Sigmoid colon (tissue), 6 donors: ENCODE measurements at regions not wholly inside any gene's neighbourhood (a gene's known extent, or its start where the extent isn't known, plus 50 kb on each side); places are given as distances from the start of the nearest gene placed in this dataset.

Source experiments
- DNase-seq: peaks from one replicate; pipeline ENCODE4 v3.0.0-alpha.2; 2019
- H3K27ac ChIP-seq, 4 donors: fragments of 200-600 bp; sonication (generic); one replicate each; pipeline ENCODE4 v1.5.1; 2016 to 2019; ENCODE audit warnings: mild to moderate bottlenecking in 1 of 4
- H3K27me3 ChIP-seq, 3 donors: fragments of 200-600 bp; sonication (generic); one replicate each; pipeline ENCODE4 v1.5.1; 2019; ENCODE audit warnings: mild to moderate bottlenecking in 1 of 3
- H3K36me3 ChIP-seq, 4 donors: fragments of 200-600 bp; sonication (generic); one replicate each; pipeline ENCODE4 v1.5.1; 2016 to 2019
- H3K4me1 ChIP-seq, 4 donors: fragments of 200-600 bp; sonication (generic); one replicate each; pipeline ENCODE4 v1.5.1; 2017 to 2019
- H3K4me3 ChIP-seq, 4 donors: fragments of 200-600 bp; sonication (generic); one replicate each; pipeline ENCODE4 v1.5.1; 2017 to 2019; ENCODE audit warnings: mild to moderate bottlenecking in 2 of 4, moderate library complexity in 1 of 4
- H3K9me3 ChIP-seq, 4 donors: fragments of 200-600 bp in 3 of 4; sonication (generic) in 3 of 4; one replicate each; pipeline versions ENCODE4 v1.5.1 to v1.6.1; 2013 to 2019
- CTCF ChIP-seq, 4 experiments: fragments of 450-650 bp in 3 of 4; fragments of 200-600 bp in 1 of 4; IDR thresholded peaks; one replicate each; pipeline ENCODE4 v1.5.1; 2016 to 2019; ENCODE audit warnings: antibody characterized with exemption in 4 of 4, mild to moderate bottlenecking in 3 of 4, moderate library complexity in 2 of 4
- EP300 ChIP-seq, 4 donors: sonication (generic); formaldehyde crosslinking; IDR thresholded peaks; one replicate each; pipeline ENCODE4 v1.6.1; 2017; ENCODE audit warnings: antibody characterized with exemption in 4 of 4
- POLR2A ChIP-seq, 2 donors: fragments of 450-650 bp; IDR thresholded peaks; one replicate each; pipeline ENCODE4 v1.6.1; 2016; ENCODE audit warnings: antibody characterized with exemption in 2 of 2, mild to moderate bottlenecking in 2 of 2, moderate library complexity in 2 of 2
- POLR2AphosphoS5 ChIP-seq, 4 donors: sonication (generic); formaldehyde crosslinking; IDR thresholded peaks; one replicate each; pipeline ENCODE4 v1.6.1; 2017; ENCODE audit warnings: antibody characterized with exemption in 4 of 4
- WGBS, 2 donors: extraction: QIAGEN DNeasy Blood & Tissue Kit; methylation state at CpG; one replicate each; pipeline ENCODE4 v1.1.7; 2013; 5-methylcytosine and 5-hydroxymethylcytosine counted together
- intact Hi-C: fragments of 100-400 bp; cut with DNase I; formaldehyde crosslinking; loops from one replicate; pipeline ENCODE4 v1.15.1; 2023
- donor health status: healthy with polysubstance abuse.
- donor health status: healthy.

DNA sequence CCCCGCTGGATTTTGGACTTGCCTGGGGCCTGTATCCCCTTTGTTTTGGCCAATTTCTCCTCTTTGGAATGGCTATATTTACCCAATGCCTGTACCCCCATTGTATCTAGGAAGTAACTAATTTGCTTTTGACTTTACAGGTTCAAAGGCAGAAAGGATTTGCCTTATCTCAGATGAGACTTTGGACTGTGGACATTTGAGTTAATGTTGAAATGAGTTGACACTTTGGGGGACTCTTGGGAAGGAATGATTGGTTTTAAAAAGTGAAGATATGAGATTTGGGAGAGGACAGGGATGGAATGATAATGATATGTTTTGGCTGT lies 1220.3 kb upstream of the CITED2 start:
- no peaks in the 10 kb centered on the region for H3K27me3 ChIP-seq
- H3K4me1 ChIP-seq: no peaks in the 10 kb centered on the region
- WGBS, 2 donors: 75 to 88% methylated on average over 1 of the region's 1 CpG
- H3K27ac ChIP-seq: no peak overlapping the region
- intact Hi-C loops: no loop called here
- H3K36me3 ChIP-seq: no peaks in the 10 kb centered on the region
- DNase-seq: no peak
- H3K4me3 ChIP-seq: no peak overlapping the region
- no peaks in the 10 kb centered on the region for H3K9me3 ChIP-seq
- TF ChIP-seq POLR2A (IDR thresholded peaks at IDR 0.05) (no peak), POLR2AphosphoS5 (IDR thresholded peaks at IDR 0.05) (no peak), CTCF (IDR thresholded peaks at IDR 0.05) (no peak), EP300 (IDR thresholded peaks at IDR 0.05) (no peak)

- Histone ChIP-seq H3K27ac (no peak overlapping the region), H3K36me3 (no peaks in the 10 kb centered on the region), H3K4me1 (no peaks in the 10 kb centered on the region), H3K4me3 (no peak overlapping the region), H3K27me3 (no peaks in the 10 kb centered on the region), H3K9me3 (no peaks in the 10 kb centered on the region)
- no peak for DNase-seq
- TF ChIP-seq POLR2AphosphoS5 (IDR thresholded peaks at IDR 0.05) (no peak), EP300 (IDR thresholded peaks at IDR 0.05) (no peak), CTCF (IDR thresholded peaks at IDR 0.05) (no peak), POLR2A (IDR thresholded peaks at IDR 0.05) (no peak)
- intact Hi-C loops: no loop called here
- 95 to 96% methylated on average over 3 of the region's 3 CpGs for WGBS, 2 donors
Measured at GRCh38 chr6:140592877-140593276, 1218.4 kb upstream of the CITED2 start.

- no peaks in the 10 kb centered on the region for H3K9me3 ChIP-seq
- no peaks in the 10 kb centered on the region for H3K36me3 ChIP-seq
- DNase-seq: no peak
- no peaks in the 10 kb centered on the region for H3K27me3 ChIP-seq
- no peaks in the 10 kb centered on the region for H3K4me1 ChIP-seq
- intact Hi-C loops: no loop called here
- no peak overlapping the region for H3K27ac ChIP-seq
- no peak for TF ChIP-seq POLR2A (IDR thresholded peaks at IDR 0.05)
- no peak for TF ChIP-seq CTCF (IDR thresholded peaks at IDR 0.05)
- TF ChIP-seq EP300 (IDR thresholded peaks at IDR 0.05): no peak
- no peak for TF ChIP-seq POLR2AphosphoS5 (IDR thresholded peaks at IDR 0.05)
- H3K4me3 ChIP-seq: no peak overlapping the region
Measured at GRCh38 chr6:140590641-140591040, 1216.2 kb upstream of the CITED2 start.

- H3K4me3 ChIP-seq: no peak overlapping the region
- TF ChIP-seq POLR2AphosphoS5 (IDR thresholded peaks at IDR 0.05): no peak
- TF ChIP-seq CTCF (IDR thresholded peaks at IDR 0.05): no peak
- TF ChIP-seq EP300 (IDR thresholded peaks at IDR 0.05): no peak
- TF ChIP-seq POLR2A (IDR thresholded peaks at IDR 0.05): no peak
- H3K9me3 ChIP-seq: no peaks in the 10 kb centered on the region
- no peaks in the 10 kb centered on the region for H3K27me3 ChIP-seq
- no peaks in the 10 kb centered on the region for H3K4me1 ChIP-seq
- no peaks in the 10 kb centered on the region for H3K36me3 ChIP-seq
- intact Hi-C loops: no loop called here
- H3K27ac ChIP-seq: no peak overlapping the region
- DNase-seq: no peak
- WGBS, 2 donors: 83 to 84% methylated on average over 3 of the region's 3 CpGs
Measured at GRCh38 chr6:140586426-140587061, 1212.1 kb upstream of the CITED2 start.

DNA sequence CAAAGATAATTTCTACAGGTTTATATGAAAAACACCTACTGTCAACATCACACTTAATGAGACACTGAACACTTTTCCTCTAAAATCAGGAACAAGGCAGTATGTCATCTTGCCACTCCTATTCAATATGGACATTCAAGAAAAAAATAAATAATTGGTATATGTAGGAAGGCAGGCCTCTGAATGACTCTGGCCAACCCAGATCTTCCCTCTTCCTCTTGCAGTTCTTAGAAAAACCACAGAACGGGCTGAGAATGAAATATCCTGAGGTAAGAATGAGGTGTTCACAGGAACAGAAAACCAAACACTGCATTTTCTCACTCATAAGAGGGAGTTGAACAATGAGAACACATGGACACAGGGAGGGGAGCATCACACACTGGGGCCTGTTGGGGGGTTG lies 1207.2 kb upstream of the CITED2 start:
- TF ChIP-seq POLR2A (IDR thresholded peaks at IDR 0.05): no peak
- TF ChIP-seq EP300 (IDR thresholded peaks at IDR 0.05): no peak
- TF ChIP-seq POLR2AphosphoS5 (IDR thresholded peaks at IDR 0.05): no peak
- TF ChIP-seq CTCF (IDR thresholded peaks at IDR 0.05): no peak
- DNase-seq: no peak
- Histone ChIP-seq H3K9me3 (no peaks in the 10 kb centered on the region), H3K4me3 (no peak overlapping the region), H3K4me1 (no peaks in the 10 kb centered on the region), H3K27me3 (no peaks in the 10 kb centered on the region), H3K27ac (no peak overlapping the region), H3K36me3 (no peaks in the 10 kb centered on the region)
- intact Hi-C loops: no loop called here
- WGBS, 2 donors: 45 to 90% methylated on average over 1 of the region's 1 CpG
